Esophagus muscularis mucosa (tissue), 4 donors: ENCODE measurements at regions not wholly inside any gene's neighbourhood (a gene's known extent, or its start where the extent isn't known, plus 50 kb on each side); places are given as distances from the start of the nearest gene placed in this dataset.

Experiments used
- DNase-seq: peaks from one replicate; pipeline ENCODE4 v3.0.0-alpha.2; 2017; ENCODE audit errors: extremely low spot score
- H3K27ac ChIP-seq, 4 donors: fragments of 200-600 bp; sonication (generic); replicated peaks in 1 of 4; 1 replicate in 3 of 4; 2 replicates in 1 of 4; pipeline ENCODE4 v1.5.1; 2016 to 2019; ENCODE audit warnings: mild to moderate bottlenecking in 1 of 4
- H3K27me3 ChIP-seq, 4 donors: fragments of 200-600 bp; sonication (generic); one replicate each; pipeline versions ENCODE4 v1.5.1 to v1.6.0; 2016 to 2019
- H3K36me3 ChIP-seq, 4 donors: fragments of 200-600 bp; sonication (generic); one replicate each; pipeline ENCODE4 v1.5.1; 2016 to 2019
- H3K4me1 ChIP-seq, 4 donors: fragments of 200-600 bp; sonication (generic); one replicate each; pipeline ENCODE4 v1.5.1; 2016 to 2019
- H3K4me3 ChIP-seq, 4 donors: fragments of 200-600 bp; sonication (generic); 1 replicate in 2 of 4; 2 replicates in 2 of 4; pipeline ENCODE4 v1.5.1; 2016 to 2019; ENCODE audit warnings: mild to moderate bottlenecking in 4 of 4, moderate library complexity in 1 of 4
- H3K9me3 ChIP-seq, 4 donors: fragments of 200-600 bp; sonication (generic); 1 replicate in 3 of 4; 2 replicates in 1 of 4; pipeline ENCODE4 v1.5.1; 2016 to 2019
- CTCF ChIP-seq, 3 experiments: fragments of 200-600 bp in 2 of 3; fragments of 450-650 bp in 1 of 3; sonication (generic) in 2 of 3; IDR thresholded peaks; one replicate each; pipeline ENCODE4 v1.5.1; 2017 to 2019; ENCODE audit warnings: antibody characterized with exemption in 3 of 3, mild to moderate bottlenecking in 2 of 3, moderate library complexity in 1 of 3
- EP300 ChIP-seq: sonication (generic); formaldehyde crosslinking; IDR thresholded peaks from one replicate; pipeline ENCODE4 v1.6.1; 2017; ENCODE audit warnings: antibody characterized with exemption
- POLR2A ChIP-seq: fragments of 450-650 bp; IDR thresholded peaks from one replicate; pipeline ENCODE4 v1.6.1; 2017; ENCODE audit warnings: antibody characterized with exemption, moderate library complexity, mild to moderate bottlenecking, low read depth
- POLR2AphosphoS5 ChIP-seq, 2 donors: sonication (generic); formaldehyde crosslinking; IDR thresholded peaks; one replicate each; pipeline ENCODE4 v1.6.1; 2017; ENCODE audit warnings: antibody characterized with exemption in 2 of 2
- WGBS: methylation state at CpG from one replicate; pipeline ENCODE4 v1.1.5; 2018; 5-methylcytosine and 5-hydroxymethylcytosine counted together
- intact Hi-C: fragments of 100-400 bp; cut with DNase I; formaldehyde crosslinking; loops from one replicate; pipeline ENCODE4 v1.15.1; 2023

- 71% methylated on average over 4 of the region's 4 CpGs for WGBS
- no peak for DNase-seq
- Histone ChIP-seq H3K36me3 (no peaks in the 10 kb centered on the region), H3K27me3 (no peaks in the 10 kb centered on the region), H3K4me3 (no peak overlapping the region), H3K9me3 (no peaks in the 10 kb centered on the region), H3K27ac (no peak overlapping the region), H3K4me1 (no peaks in the 10 kb centered on the region)
- intact Hi-C loops = no loop called here
- TF ChIP-seq CTCF (IDR thresholded peaks at IDR 0.05) (no peak), POLR2AphosphoS5 (IDR thresholded peaks at IDR 0.05) (no peak), POLR2A (no peak), EP300 (no peak)
Measured at GRCh38 chr18:30469091-30469490, 573.5 kb downstream of the DSC3 start.

GRCh38 chr18:30465096-30465495 is 577.4 kb downstream of the DSC3 start:
- Histone ChIP-seq H3K4me1 (no peaks in the 10 kb centered on the region), H3K27me3 (no peaks in the 10 kb centered on the region), H3K27ac (no peak overlapping the region), H3K36me3 (no peaks in the 10 kb centered on the region), H3K4me3 (no peak overlapping the region), H3K9me3 (no peaks in the 10 kb centered on the region)
- TF ChIP-seq POLR2A = no peak
- no peak for TF ChIP-seq CTCF (IDR thresholded peaks at IDR 0.05)
- TF ChIP-seq EP300 = no peak
- no peak for TF ChIP-seq POLR2AphosphoS5 (IDR thresholded peaks at IDR 0.05)
- WGBS = 64% methylated on average over 3 of the region's 3 CpGs
- no peak for DNase-seq
- intact Hi-C loops = no loop called here

- no peaks in the 10 kb centered on the region for H3K9me3 ChIP-seq
- H3K36me3 ChIP-seq = no peaks in the 10 kb centered on the region
- H3K27me3 ChIP-seq = no peaks in the 10 kb centered on the region
- intact Hi-C loops = no loop called here
- H3K4me3 ChIP-seq = no peak overlapping the region
- TF ChIP-seq EP300 (no peak), POLR2AphosphoS5 (IDR thresholded peaks at IDR 0.05) (no peak), CTCF (IDR thresholded peaks at IDR 0.05) (no peak), POLR2A (no peak)
- DNase-seq = no peak
- H3K27ac ChIP-seq = no peak overlapping the region
- 81% methylated on average over 1 of the region's 1 CpG for whole genome bisulfite sequencing
- H3K4me1 ChIP-seq = no peaks in the 10 kb centered on the region
Measured at GRCh38 chr18:30457156-30457555, 585.4 kb downstream of the DSC3 start.

- Histone ChIP-seq H3K27ac (no peak overlapping the region), H3K4me1 (no peaks in the 10 kb centered on the region), H3K36me3 (no peaks in the 10 kb centered on the region), H3K27me3 (no peaks in the 10 kb centered on the region), H3K4me3 (no peak overlapping the region), H3K9me3 (no peaks in the 10 kb centered on the region)
- TF ChIP-seq POLR2A (no peak), POLR2AphosphoS5 (IDR thresholded peaks at IDR 0.05) (no peak), EP300 (no peak), CTCF (IDR thresholded peaks at IDR 0.05) (no peak)
- intact Hi-C loops = no loop called here
- 91% methylated on average over 2 of the region's 2 CpGs for WGBS
- no peak for DNase-seq
Measured at GRCh38 chr18:30455741-30456140, 586.8 kb downstream of the DSC3 start.

- Histone ChIP-seq H3K9me3 (no peaks in the 10 kb centered on the region), H3K27ac (no peak overlapping the region), H3K27me3 (no peaks in the 10 kb centered on the region), H3K4me3 (no peak overlapping the region), H3K4me1 (no peaks in the 10 kb centered on the region), H3K36me3 (no peaks in the 10 kb centered on the region)
- intact Hi-C loops = no loop called here
- 88% methylated on average over 4 of the region's 4 CpGs for WGBS
- no peak for TF ChIP-seq POLR2A
- TF ChIP-seq POLR2AphosphoS5 (IDR thresholded peaks at IDR 0.05) = no peak
- TF ChIP-seq CTCF (IDR thresholded peaks at IDR 0.05) = no peak
- no peak for DNase-seq
Measured at GRCh38 chr18:30454920-30455319, 587.6 kb downstream of the DSC3 start.
